ENCODE measurements at regions not wholly inside any gene's neighbourhood (a gene's known extent, or its start where the extent isn't known, plus 50 kb on each side); places are given as distances from the start of the nearest gene placed in this dataset.

DNA sequence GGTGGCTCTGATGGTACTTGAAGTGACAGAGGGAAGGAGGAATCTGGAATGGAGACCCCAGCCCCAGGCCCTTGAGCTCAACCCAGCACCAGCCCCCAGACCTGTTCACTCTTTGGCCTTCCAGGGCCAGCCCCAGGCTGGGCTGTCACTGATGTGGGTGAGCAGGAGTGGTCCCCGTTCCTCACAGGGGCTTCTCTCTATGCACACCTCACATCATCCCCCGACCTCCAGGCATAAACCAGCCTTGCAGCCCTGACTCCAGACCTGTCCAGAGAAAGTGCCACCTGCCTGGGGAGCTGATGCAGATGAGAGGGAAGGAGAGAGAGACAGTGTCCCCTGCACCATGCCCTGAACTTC lies 182.6 kb upstream of the SDK2 start:
- TF ChIP-seq EZH2 (IDR thresholded peaks at IDR 0.05; ENCODE audit: borderline replicate concordance, insufficient read depth, low read depth, low read length, poor library complexity, severe bottlenecking): no peak
- TF ChIP-seq, protein P1, sequence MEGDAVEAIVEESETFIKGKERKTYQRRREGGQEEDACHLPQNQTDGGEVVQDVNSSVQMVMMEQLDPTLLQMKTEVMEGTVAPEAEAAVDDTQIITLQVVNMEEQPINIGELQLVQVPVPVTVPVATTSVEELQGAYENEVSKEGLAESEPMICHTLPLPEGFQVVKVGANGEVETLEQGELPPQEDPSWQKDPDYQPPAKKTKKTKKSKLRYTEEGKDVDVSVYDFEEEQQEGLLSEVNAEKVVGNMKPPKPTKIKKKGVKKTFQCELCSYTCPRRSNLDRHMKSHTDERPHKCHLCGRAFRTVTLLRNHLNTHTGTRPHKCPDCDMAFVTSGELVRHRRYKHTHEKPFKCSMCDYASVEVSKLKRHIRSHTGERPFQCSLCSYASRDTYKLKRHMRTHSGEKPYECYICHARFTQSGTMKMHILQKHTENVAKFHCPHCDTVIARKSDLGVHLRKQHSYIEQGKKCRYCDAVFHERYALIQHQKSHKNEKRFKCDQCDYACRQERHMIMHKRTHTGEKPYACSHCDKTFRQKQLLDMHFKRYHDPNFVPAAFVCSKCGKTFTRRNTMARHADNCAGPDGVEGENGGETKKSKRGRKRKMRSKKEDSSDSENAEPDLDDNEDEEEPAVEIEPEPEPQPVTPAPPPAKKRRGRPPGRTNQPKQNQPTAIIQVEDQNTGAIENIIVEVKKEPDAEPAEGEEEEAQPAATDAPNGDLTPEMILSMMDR (IDR thresholded peaks at IDR 0.05): no peak

All from B cell (primary cell).